SU-DHL-6 (cell line): ENCODE measurements at regions not wholly inside any gene's neighbourhood (a gene's known extent, or its start where the extent isn't known, plus 50 kb on each side); places are given as distances from the start of the nearest gene placed in this dataset.

ENCODE experiments used
- H2AFZ ChIP-seq: fragments of 200-600 bp; sonication (generic); 2 replicates; pipeline ENCODE4 v1.6.1; 2014; ENCODE audit warnings: low read depth, mild to moderate bottlenecking, moderate library complexity, mixed read lengths, antibody characterized with exemption, low read length; ENCODE audit not compliant: severe bottlenecking
- H3F3A ChIP-seq: fragments of 200-600 bp; shearing (Covaris generic); 2 replicates; pipeline ENCODE4 v1.6.0; 2016; ENCODE audit warnings: antibody characterized with exemption, mild to moderate bottlenecking; ENCODE audit not compliant: insufficient read depth
- H3K27ac ChIP-seq: fragments of 200-600 bp; sonication (generic); 2 replicates; pipeline ENCODE4 v1.5.1; 2016; ENCODE audit warnings: low read depth, mild to moderate bottlenecking, low read length, moderate library complexity, mixed read lengths
- H3K27me3 ChIP-seq: fragments of 200-600 bp; sonication (generic), shearing (Covaris generic); 2 replicates; pipeline ENCODE4 v1.6.0; 2014; ENCODE audit warnings: mild to moderate bottlenecking, low read length
- H3K36me3 ChIP-seq: fragments of 200-600 bp; sonication (generic); 2 replicates; pipeline ENCODE4 v1.6.1; 2014; ENCODE audit warnings: mild to moderate bottlenecking, low read length, mixed read lengths
- H3K4me2 ChIP-seq: fragments of 300-600, 200-600 bp; shearing (Covaris generic), sonication (generic); 2 replicates; pipeline ENCODE4 v1.6.0; 2014; ENCODE audit warnings: low read length, low read depth, mild to moderate bottlenecking; ENCODE audit not compliant: poor library complexity, severe bottlenecking
- H3K4me3 ChIP-seq: fragments of 200-600 bp; sonication (generic); 2 replicates; pipeline ENCODE4 v1.5.1; 2014; ENCODE audit warnings: antibody characterized with exemption, low read length, mild to moderate bottlenecking, mixed read lengths; ENCODE audit not compliant: insufficient read depth, poor library complexity, severe bottlenecking
- H3K79me2 ChIP-seq: fragments of 200-600 bp; sonication (generic); 2 replicates; pipeline ENCODE4 v1.6.1; 2014; ENCODE audit warnings: mild to moderate bottlenecking, low read length, moderate library complexity; ENCODE audit not compliant: insufficient read depth
- H3K9ac ChIP-seq: fragments of 200-600 bp; sonication (generic); 2 replicates; pipeline ENCODE4 v1.7.0; 2014; ENCODE audit warnings: mild to moderate bottlenecking, low read length
- H3K9me2 ChIP-seq: fragments of 200-600 bp; sonication (generic); replicated peaks from 2 replicates; pipeline ENCODE4 v1.6.1; 2014; ENCODE audit warnings: low read length; ENCODE audit not compliant: insufficient read depth
- H3K9me3 ChIP-seq: fragments of 200-600 bp; sonication (generic); 2 replicates; pipeline ENCODE4 v1.6.1; 2014; ENCODE audit warnings: low read length, mixed read lengths; ENCODE audit not compliant: insufficient read depth
- H4K20me1 ChIP-seq: fragments of 200-600 bp; sonication (generic); 2 replicates; pipeline ENCODE4 v1.6.1; 2014; ENCODE audit warnings: low read depth, mild to moderate bottlenecking, antibody characterized with exemption, low read length, moderate library complexity, mixed read lengths
- EZH2phosphoT487 ChIP-seq: fragments of 200-600 bp; sonication (generic), shearing (Covaris generic); conservative IDR thresholded peaks from 2 replicates; pipeline ENCODE4 v1.6.1; 2018; ENCODE audit warnings: mild to moderate bottlenecking, antibody characterized with exemption, low read length, moderate library complexity, mixed read lengths
- TF ChIP-seq, protein P1 (sequence below): fragments of 200-600 bp; sonication (generic); IDR thresholded peaks from one replicate; pipeline ENCODE4 v1.5.1; 2017; ENCODE audit warnings: antibody characterized with exemption, mild to moderate bottlenecking, low read length, moderate library complexity; ENCODE audit not compliant: insufficient read depth, poor library complexity, severe bottlenecking

DNA sequence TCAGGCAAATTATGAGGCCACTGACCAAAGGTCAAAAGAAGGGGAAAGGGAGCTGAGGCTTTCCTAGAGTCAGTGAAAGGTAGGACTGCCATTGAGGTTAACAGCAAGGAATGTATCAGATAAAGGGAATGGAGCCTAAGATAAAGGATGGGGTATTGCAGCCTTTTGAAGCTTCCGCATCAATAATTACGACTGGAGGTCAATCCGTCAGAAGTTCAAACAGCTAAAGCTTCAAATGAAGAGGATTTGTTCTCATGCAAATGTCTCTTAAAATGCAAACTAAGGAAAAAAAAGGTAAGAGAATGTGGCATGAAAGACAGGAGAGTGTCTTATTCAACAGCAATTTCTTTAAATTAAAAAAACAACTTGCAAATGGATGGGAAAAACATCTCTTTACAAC is 341.1 kb upstream of the RGMB start:
- no peaks in the 10 kb centered on the region for H3K36me3 ChIP-seq
- no peak overlapping the region for H3K9ac ChIP-seq
- no peak overlapping the region for H3K4me3 ChIP-seq
- H4K20me1 ChIP-seq: no peaks in the 10 kb centered on the region
- no peaks in the 10 kb centered on the region for H3F3A ChIP-seq
- no peak for TF ChIP-seq EZH2phosphoT487
- TF ChIP-seq, protein P1, sequence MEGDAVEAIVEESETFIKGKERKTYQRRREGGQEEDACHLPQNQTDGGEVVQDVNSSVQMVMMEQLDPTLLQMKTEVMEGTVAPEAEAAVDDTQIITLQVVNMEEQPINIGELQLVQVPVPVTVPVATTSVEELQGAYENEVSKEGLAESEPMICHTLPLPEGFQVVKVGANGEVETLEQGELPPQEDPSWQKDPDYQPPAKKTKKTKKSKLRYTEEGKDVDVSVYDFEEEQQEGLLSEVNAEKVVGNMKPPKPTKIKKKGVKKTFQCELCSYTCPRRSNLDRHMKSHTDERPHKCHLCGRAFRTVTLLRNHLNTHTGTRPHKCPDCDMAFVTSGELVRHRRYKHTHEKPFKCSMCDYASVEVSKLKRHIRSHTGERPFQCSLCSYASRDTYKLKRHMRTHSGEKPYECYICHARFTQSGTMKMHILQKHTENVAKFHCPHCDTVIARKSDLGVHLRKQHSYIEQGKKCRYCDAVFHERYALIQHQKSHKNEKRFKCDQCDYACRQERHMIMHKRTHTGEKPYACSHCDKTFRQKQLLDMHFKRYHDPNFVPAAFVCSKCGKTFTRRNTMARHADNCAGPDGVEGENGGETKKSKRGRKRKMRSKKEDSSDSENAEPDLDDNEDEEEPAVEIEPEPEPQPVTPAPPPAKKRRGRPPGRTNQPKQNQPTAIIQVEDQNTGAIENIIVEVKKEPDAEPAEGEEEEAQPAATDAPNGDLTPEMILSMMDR: no peak
- H3K79me2 ChIP-seq: no peaks in the 10 kb centered on the region
- no peak overlapping the region for H3K4me2 ChIP-seq
- H3K27me3 ChIP-seq: no peaks in the 10 kb centered on the region
- H3K9me2 ChIP-seq: no peaks in the 10 kb centered on the region
- no peak overlapping the region for H2AFZ ChIP-seq
- H3K27ac ChIP-seq: no peak overlapping the region
- H3K9me3 ChIP-seq: no peaks in the 10 kb centered on the region

DNA sequence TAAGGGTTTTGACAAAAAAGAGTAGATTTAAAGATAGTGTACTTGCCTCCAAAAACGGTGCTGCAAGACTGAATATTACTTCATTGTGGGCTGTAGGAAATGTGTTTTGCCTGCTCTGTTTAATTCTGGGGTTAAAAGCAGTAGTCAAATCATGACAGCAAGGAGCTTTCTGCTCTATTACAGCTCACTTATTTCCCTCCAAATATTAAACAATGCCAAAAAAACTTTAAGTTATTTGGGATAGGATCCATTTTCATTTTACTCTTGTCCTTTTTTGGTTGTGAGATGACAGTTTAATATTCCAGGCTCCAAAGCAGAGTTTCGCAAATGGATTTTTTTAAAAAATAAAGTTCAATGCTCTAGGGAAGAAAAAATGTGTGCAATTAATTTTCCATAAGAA is 340.4 kb upstream of the RGMB start:
- no peak overlapping the region for H2AFZ ChIP-seq
- no peaks in the 10 kb centered on the region for H4K20me1 ChIP-seq
- TF ChIP-seq, protein P1: no peak
- TF ChIP-seq EZH2phosphoT487: no peak
- H3K9me3 ChIP-seq: no peaks in the 10 kb centered on the region
- H3K27ac ChIP-seq: no peak overlapping the region
- no peaks in the 10 kb centered on the region for H3K27me3 ChIP-seq
- no peaks in the 10 kb centered on the region for H3K9me2 ChIP-seq
- H3K79me2 ChIP-seq: no peaks in the 10 kb centered on the region
- no peak overlapping the region for H3K9ac ChIP-seq
- no peaks in the 10 kb centered on the region for H3K36me3 ChIP-seq
- H3K4me2 ChIP-seq: no peak overlapping the region
- H3K4me3 ChIP-seq: no peak overlapping the region
- H3F3A ChIP-seq: no peaks in the 10 kb centered on the region

DNA sequence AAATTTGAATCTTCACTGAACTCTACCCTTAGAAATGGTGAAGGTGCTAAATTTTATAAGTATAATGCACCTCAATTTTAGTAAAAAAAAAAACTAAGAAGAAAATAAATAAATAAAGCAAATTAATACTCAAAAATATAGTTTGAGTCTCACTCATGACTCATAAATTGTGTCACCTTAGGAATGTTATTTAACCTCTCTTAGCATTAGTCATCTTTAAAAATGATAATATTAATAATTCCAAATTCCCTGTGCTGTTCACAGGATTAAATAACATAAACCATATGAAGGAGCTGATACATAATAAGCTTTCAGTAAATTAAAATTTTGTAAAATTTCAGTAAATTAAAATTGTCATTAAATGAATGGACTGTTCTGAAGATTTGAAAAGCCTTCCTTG is 339.8 kb upstream of the RGMB start:
- Histone ChIP-seq H2AFZ (no peak overlapping the region), H3K36me3 (no peaks in the 10 kb centered on the region), H3K27ac (no peak overlapping the region), H3K9me3 (no peaks in the 10 kb centered on the region), H3F3A (no peaks in the 10 kb centered on the region), H3K4me3 (no peak overlapping the region), H3K9me2 (no peaks in the 10 kb centered on the region), H3K79me2 (no peaks in the 10 kb centered on the region), H3K9ac (no peak overlapping the region), H4K20me1 (no peaks in the 10 kb centered on the region), H3K4me2 (no peak overlapping the region), H3K27me3 (no peaks in the 10 kb centered on the region)
- TF ChIP-seq EZH2phosphoT487: no peak
- TF ChIP-seq, protein P1: no peak

DNA sequence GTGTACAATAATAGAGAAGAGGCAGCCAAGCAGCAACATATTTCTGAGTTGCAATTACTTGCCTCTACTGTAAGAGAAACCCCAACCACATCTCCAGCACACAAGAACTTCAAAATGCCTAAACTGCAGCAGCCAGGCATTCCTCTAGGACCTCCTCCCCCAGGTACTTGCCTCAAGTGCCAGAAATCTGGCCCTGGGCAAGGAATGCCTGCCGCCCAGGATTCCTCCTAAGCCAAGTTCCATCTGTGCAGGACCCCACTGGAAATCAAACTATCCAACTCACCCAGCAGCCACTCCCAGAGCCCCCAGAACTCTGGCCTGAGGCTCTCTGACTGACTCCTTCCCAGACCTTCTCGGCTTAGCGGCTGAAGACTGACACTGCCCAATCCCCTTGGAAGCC is 336.8 kb upstream of the RGMB start:
- H3K4me2 ChIP-seq: no peak overlapping the region
- no peaks in the 10 kb centered on the region for H3K27me3 ChIP-seq
- no peaks in the 10 kb centered on the region for H4K20me1 ChIP-seq
- no peak overlapping the region for H2AFZ ChIP-seq
- H3F3A ChIP-seq: no peaks in the 10 kb centered on the region
- H3K36me3 ChIP-seq: no peaks in the 10 kb centered on the region
- H3K27ac ChIP-seq: no peak overlapping the region
- no peak for TF ChIP-seq EZH2phosphoT487
- TF ChIP-seq, protein P1: no peak
- H3K9me3 ChIP-seq: no peaks in the 10 kb centered on the region
- no peak overlapping the region for H3K4me3 ChIP-seq
- H3K9ac ChIP-seq: no peak overlapping the region
- no peaks in the 10 kb centered on the region for H3K9me2 ChIP-seq
- no peaks in the 10 kb centered on the region for H3K79me2 ChIP-seq
